ENCODE measurements at regions not wholly inside any gene's neighbourhood (a gene's known extent, or its start where the extent isn't known, plus 50 kb on each side); places are given as distances from the start of the nearest gene placed in this dataset.

- no peak for TF ChIP-seq EZH2phosphoT487 (IDR thresholded peaks at IDR 0.05; ENCODE audit: borderline replicate concordance, low read length)
- no peak for TF ChIP-seq EZH2 (IDR thresholded peaks at IDR 0.05; ENCODE audit: low read length, unreplicated experiment)
Measured at GRCh38 chr12:47413806-47414205, 292.0 kb downstream of the RPAP3 start.

Measured in PC-3 (cell line).